LNCAP (cell line): ENCODE measurements at regions not wholly inside any gene's neighbourhood (a gene's known extent, or its start where the extent isn't known, plus 50 kb on each side); places are given as distances from the start of the nearest gene placed in this dataset.

Experiments
- CTCF ChIP-seq: fragments of 450-650 bp; IDR thresholded peaks from 2 replicates; pipeline ENCODE4 v1.5.1; 2017; ENCODE audit warnings: mild to moderate bottlenecking

DNA sequence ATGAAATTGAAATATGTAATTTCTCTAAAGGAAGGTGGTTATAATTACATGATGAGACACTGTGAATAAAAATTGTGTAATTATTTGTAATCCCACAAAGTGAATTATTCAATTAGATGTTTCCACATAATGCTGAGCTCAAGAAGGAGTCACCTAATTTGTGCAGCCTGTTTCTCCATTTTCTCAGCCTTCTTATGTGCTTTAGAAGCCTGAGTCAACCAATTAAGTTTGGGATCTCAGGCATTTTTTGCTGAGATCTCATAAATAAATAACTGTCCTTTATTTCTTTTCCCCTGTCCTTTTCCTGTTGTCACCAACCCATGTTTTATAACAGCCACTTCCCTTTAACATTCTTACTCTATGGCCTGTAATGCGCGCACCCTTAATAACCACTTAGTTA lies 506.5 kb upstream of the SEMA3D start:
- no peak for TF ChIP-seq CTCF

GRCh38 chr7:85688712-85689111 lies 501.9 kb upstream of the SEMA3D start:
- TF ChIP-seq CTCF, result no peak

GRCh38 chr7:85686401-85687181 lies 499.7 kb upstream of the SEMA3D start:
- TF ChIP-seq CTCF, result no peak

DNA sequence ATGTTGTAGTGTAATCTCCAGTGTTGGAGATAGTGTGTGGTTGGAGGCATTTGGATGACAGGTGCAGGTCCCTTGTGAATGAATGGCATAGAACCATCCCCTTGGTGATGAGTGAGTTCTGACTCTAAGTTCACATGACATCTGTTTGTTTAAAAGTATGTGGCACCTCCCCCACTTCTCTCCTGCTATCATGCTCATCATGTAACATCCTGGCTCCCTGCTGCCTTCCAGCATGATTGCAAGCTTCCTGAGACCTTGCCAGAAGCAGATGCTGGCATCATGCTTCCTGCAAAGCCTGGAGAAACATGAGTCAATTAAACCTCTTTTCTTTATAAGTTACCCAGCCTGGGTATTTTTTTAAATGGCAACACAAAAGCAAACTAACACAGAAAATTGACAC lies 499.0 kb upstream of the SEMA3D start:
- no peak for TF ChIP-seq CTCF

DNA sequence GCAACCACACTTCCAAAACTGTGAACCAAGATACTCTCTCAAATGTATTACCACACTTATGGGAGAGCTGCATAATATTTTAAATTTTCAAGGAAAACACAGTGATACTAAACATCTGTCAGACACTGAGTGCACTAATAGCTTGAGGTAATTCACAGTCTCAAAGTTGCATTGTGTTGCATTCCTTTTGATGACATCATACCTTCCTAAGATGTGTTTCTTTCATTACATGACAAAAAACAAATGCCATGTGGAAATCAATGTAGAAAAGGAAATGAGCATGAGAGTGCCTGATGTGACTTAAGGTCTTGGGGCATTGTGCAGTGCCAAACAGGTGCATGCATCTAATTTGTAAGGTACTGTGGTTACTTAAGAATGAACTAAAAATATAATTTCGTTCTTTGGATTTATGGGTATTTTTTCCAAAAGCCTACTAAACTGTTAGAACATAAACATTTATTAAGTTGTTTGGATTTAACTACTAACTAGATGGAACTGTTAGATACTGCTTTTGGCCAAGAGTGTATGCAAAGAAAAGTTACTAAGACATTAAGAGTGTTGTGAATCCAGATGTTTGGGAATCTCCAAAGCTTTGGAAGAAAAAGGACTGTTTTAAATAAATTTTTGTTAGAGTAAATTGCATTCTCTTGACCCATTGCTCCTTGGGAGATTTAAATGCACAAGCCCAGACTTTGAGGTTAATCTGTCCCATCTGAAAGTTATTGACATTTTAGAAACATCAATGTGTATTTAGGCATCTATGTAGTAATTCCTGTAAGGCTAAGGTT lies 496.2 kb upstream of the SEMA3D start:
- no peak for TF ChIP-seq CTCF

GRCh38 chr7:85681241-85681640 lies 494.4 kb upstream of the SEMA3D start:
- TF ChIP-seq CTCF, result no peak

- TF ChIP-seq CTCF, result no peak
These were observed 487.0 kb upstream of the SEMA3D start for GRCh38 chr7:85673876-85674275.
